NCI-H2196 treated with DMSO at 0.1 percent for 48 hours (cell line): ENCODE measurements at regions not wholly inside any gene's neighbourhood (a gene's known extent, or its start where the extent isn't known, plus 50 kb on each side); places are given as distances from the start of the nearest gene placed in this dataset.
A peak's percentile ranks its signal among the peaks of the same experiment; 100 is the strongest.

Experiments used
- DNase-seq: peaks from one replicate; lab custom pipeline; 2025; ENCODE audit not compliant: unreplicated experiment; lab: John Stamatoyannopoulos, UW

- DNase-seq, result no peak
Observed at GRCh38 chr9:16193066-16193465, 640.2 kb downstream of the CCDC171 start.

DNA sequence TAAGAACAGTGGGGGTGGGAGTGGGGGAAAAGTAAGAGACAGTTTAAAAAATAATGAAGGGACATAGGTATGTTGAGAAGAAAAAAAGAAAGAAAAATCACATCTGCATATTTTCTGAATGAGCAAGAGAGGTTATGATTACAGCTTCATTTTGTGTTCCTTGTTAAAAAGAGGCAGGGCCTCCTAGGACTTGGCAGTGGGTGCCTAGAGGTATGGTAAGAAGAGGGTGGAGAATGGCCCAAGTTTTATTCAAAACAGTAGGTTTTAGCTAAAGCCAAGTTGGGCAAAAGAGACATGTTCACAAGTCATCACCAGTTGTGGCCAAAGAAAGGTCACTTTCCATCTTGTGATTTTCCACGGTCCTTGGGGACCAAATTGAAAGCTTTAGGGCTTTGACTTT is 643.4 kb downstream of the CCDC171 start:
- no peak for DNase-seq

DNA sequence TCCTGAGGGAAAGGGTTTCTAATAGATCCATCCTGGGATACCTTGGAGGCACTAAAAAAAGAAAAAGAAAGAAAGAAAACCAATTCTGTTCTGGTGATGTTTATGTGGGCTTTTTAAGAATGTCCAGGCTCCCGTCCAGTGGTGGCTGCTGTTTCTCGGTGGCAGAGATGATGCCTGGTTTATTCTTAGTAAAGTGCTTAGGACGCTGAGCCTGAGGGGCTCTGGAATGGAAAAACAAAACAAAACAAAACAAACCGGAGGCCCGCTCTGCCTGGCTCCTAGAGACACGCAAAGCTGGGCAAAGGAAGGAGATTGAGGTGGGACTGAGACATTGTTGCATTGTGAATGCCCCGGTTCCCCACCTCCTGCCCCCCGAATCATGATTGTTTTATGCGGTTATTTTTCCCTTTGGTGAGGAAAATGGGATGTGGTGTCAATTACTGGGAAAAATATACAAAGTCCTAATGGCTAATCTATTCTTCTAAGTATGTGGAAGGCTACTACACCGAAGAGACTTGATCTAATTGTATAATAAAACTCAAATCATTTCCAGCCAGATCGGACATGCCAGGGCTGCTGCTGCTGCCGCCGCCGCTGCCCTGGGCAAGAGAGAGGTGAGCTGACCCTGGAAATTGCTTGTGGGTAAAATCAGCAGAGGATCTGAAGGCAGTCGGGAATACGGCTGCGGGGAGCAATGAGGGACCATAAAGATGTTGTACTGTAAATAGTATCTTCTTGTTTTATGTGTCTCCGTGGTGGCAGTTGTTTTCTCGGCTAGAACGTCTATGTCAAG is 644.9 kb downstream of the CCDC171 start:
- DNase-seq, result no peak

DNA sequence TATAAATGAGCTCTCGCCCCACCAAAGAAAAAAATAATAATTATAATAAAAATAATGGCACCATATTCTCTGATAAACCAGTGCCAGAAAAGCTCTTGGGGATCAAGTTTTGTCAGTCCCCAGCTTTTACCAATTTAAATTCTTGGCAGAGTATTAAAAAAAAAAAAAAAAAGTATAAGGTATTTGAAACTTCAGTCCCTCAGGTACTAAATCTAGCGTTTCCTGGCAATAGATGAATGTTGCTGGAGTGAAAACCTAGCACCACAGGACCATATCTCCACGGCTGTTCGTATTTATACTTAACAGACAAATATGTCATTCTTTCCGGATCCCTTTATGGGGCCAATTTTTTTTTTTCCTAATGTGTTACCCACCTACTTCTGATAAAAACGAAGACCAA is 646.2 kb downstream of the CCDC171 start:
- no peak for DNase-seq

DNA sequence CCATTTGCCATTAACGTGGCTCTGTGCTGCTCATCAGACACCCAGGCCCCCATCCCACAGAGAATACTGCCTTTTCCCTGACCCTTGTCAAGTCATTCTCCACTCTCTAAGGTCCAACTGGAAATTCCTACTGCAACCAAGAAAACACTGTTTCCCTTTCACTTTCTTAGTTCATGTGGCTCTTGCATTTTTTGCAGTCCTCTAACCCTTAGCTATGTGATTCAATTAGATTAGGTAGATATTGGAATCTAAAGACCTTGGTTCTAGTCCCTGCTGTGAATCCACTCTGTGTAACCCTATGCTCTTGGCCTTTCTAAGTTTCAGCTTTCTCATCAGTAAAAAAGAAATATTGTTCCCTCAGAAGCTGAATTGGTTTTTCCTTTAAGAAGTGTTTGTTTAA is 649.4 kb downstream of the CCDC171 start:
- DNase-seq, result no peak

- no peak for DNase-seq
Observed at GRCh38 chr9:16202914-16203728, 650.3 kb downstream of the CCDC171 start.

DNA sequence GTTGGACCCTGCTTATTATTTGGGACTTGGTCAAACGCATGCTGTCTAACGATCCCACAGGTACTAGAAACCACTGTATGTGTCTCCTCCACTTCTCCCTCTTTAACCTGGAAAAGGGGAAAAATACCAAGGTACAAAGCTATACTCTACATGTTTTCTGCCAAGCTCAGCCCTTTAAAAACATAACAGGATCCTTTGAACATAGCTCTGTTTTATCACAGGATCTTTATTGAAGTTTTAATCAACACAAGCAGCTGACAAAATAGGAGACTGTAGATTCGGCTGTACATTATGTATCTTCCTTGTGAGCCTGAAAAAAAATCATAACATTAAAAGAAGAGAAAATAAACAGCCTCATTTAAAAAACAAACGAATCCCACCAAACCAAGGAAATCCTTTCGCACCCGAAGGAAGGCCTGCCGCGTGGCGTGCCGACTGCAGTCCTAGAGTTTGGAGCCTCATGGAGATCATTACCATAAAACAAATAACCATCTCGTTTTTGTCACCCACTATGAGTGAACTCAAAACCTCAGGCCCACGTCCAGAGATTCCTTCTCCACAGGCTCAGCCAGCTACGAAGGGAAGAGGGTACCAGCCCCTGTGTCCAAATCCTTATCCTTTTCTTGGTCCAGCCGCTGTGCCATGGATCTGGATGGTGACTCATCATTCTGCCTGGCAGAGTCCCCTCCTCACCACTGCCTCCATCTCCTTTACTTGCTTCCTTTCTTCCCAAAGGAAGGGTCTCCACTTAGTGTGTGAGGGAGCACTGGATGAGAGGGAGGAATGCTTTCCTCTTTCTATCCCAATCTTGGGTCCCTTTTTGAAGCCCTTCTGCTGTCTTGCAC is 651.1 kb downstream of the CCDC171 start:
- no peak for DNase-seq

- no peak for DNase-seq
Observed at GRCh38 chr9:16205455-16205854, 652.6 kb downstream of the CCDC171 start.

DNA sequence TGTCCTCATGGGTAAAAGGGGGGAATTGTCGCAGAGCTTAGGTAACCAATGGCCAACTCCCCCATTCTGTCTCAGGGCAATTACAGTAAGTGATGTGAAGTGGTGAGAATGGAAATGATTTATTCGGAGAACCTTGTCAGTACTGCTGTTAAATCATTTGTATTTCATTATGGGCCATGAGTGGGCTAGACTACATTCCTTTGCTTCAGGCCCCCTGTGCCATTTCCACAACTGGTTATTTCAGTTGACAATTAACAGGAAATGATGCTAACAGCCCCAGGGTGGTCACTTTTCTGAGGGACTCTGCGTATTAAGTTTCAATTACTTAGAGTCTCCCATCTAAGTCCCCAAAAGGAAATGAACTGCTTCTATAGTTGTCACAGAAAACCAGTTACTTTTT is 653.7 kb downstream of the CCDC171 start:
- no peak for DNase-seq

DNA sequence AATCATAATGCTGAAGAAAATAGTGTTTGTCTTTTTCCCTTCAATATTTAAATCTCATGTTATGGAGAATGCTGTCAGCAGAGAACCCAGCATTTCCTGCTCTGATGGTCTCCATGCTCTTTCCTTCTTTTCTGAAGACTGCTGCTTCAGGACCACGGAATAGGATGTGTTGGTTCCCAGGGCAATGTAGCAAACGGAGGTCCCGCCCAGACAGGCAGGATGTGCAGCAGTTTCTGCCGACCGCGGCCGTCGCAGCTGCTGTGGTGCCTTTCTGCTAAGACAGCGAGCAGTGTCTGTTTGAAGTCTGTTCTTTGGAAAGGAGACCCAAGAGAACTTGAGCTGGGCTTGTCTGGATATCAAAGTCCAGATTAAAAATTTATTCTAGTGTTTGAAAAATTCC is 654.3 kb downstream of the CCDC171 start:
- DNase-seq, result no peak

GRCh38 chr9:16210440-16210839 is 657.6 kb downstream of the CCDC171 start:
- no peak for DNase-seq

DNA sequence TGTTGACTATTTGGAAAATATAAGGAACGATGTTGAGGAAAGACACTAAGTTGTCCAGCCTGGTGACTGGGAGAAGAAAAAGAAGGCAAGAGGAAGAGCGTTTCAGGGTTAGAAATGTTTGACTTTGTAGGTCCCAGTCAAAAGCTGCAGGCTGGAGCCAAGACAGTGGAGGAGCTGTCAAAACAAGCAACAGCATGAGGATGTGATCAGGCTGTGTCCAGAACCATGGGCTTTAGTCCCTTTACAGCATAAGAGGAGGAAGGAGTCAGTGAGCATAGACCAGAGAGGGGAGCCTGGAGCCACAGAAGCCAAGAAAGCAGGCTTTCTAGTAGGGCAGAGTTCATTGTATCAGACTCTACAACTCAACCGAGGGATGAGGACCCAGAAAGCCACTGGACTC is 658.5 kb downstream of the BNC2 start:
- no peak for DNase-seq

- DNase-seq, result peak; percentile 30
Observed at GRCh38 chr9:16213781-16214515, 656.5 kb downstream of the BNC2 start.

- no peak for DNase-seq
Observed at GRCh38 chr9:16214677-16215352, 655.7 kb downstream of the BNC2 start.

DNA sequence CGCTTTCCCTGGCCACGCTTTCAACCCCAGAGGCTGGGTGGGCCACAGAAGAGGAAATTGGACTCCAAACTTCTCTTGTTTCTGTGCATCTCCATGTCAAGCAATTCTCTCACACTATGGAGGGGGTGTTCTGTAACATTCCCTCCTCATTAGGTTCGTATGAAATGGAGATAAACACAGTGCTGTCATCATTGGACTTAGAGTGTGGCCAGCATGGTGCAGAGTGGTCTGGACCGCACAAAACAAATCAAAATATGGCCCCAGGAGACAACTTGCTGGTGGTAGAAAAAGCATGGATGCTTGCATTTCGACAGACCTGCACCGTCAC is 655.2 kb downstream of the BNC2 start:
- no peak for DNase-seq

- DNase-seq, result no peak
Observed at GRCh38 chr9:16217943-16218701, 652.3 kb downstream of the BNC2 start.

DNA sequence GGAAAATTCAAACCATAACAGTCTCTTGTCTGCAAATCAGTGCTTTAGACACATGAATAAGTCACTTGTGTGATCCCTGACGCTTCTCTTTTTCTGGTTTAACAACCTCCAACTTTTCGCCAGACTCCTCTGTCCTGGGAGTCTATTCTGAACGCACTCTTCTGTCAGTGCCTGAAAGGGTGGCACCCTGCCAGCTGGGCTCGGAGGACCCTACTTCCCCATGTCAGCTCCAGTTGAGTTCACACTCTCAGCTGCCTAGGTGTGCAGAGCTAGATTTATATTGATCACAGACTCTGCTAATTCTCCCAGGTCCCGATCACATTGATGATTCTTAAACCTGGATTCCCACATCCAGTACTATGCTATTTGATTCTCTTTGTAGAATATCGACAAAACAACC is 649.1 kb downstream of the BNC2 start:
- no peak for DNase-seq

DNA sequence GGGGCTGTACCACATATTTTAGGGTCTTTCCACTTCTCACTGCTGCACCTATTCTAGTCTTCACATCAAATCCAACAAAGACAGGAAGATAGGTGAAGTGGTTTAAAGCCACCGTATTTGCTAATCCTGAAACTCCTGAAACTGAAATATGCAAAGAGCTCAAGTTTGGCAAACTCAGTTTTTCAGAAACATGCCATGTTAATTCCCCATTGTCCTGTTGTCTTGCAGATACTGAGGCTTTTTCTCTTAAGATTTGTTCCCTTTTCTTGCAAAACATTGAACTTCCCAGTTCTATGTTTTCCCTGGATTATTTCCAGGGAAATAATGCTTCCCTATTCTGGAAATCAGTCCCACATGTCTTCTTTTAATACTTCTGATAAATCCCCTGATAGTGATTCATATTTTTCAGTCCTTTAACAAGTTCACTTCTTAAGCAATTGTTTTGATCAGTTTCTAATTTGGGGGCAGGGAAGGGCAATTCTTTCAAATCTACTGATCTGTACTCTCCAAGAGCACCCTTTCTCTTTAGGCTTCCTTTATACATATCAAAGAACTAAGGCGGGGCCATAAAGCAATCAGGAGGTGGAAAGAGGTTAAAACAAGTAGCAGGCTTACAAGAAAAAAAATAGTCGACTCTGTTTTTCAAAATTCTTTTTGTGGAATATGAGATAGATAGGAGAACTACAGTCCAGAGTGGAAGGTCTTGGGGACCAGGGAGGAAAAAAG is 648.5 kb downstream of the BNC2 start:
- no peak for DNase-seq
